ENCODE measurements at regions not wholly inside any gene's neighbourhood (a gene's known extent, or its start where the extent isn't known, plus 50 kb on each side); places are given as distances from the start of the nearest gene placed in this dataset.

DNA sequence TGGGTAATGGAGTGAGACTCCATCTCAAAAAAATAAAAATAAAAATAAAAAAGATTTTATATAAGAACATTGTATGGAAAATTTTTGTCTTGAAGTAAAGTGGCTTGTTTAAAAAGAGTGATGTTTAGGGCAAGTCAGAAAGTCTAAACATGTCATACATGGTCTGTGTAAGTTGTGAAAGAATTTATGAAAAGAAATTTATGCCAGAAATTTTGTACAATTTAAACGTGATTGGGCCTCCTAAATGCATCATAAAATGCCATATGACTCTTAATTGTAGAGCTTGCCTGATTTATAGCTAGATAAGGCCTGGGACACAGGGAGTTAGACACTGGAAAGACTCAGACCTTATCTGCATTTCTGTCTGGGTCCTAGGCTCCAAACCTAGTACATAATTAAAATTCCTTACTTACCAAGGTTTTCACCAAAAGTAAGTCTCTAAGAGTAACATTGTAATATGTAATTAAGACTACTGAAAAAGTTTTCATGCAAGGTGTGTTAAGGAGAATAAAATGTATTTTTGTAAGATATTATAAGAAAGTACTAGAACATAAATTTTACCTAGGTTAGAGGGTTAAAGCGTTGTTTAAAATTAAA is 110.5 kb downstream of the AASDHPPT start:
- Histone ChIP-seq H3K4me3 (ENCODE audit: low read depth, low read length, poor library complexity, severe bottlenecking) (no peak overlapping the region), H3K4me1 (ENCODE audit: insufficient read depth, low read length, poor library complexity, severe bottlenecking) (no peaks in the 10 kb centered on the region), H3K36me3 (ENCODE audit: insufficient read depth, low read length, poor library complexity, severe bottlenecking) (no peaks in the 10 kb centered on the region), H3K27me3 (replicated peaks; ENCODE audit: insufficient read depth, low read depth, low read length, poor library complexity) (no peaks in the 10 kb centered on the region), H3K9me3 (ENCODE audit: low read depth, low read length, poor library complexity, severe bottlenecking) (peaks cover 5% of the 10 kb centered on the region), H3K27ac (ENCODE audit: low read depth, low read length, poor library complexity, severe bottlenecking) (no peak overlapping the region)
- TF ChIP-seq, protein P1, sequence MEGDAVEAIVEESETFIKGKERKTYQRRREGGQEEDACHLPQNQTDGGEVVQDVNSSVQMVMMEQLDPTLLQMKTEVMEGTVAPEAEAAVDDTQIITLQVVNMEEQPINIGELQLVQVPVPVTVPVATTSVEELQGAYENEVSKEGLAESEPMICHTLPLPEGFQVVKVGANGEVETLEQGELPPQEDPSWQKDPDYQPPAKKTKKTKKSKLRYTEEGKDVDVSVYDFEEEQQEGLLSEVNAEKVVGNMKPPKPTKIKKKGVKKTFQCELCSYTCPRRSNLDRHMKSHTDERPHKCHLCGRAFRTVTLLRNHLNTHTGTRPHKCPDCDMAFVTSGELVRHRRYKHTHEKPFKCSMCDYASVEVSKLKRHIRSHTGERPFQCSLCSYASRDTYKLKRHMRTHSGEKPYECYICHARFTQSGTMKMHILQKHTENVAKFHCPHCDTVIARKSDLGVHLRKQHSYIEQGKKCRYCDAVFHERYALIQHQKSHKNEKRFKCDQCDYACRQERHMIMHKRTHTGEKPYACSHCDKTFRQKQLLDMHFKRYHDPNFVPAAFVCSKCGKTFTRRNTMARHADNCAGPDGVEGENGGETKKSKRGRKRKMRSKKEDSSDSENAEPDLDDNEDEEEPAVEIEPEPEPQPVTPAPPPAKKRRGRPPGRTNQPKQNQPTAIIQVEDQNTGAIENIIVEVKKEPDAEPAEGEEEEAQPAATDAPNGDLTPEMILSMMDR (conservative IDR thresholded peaks at IDR 0.05; ENCODE audit: low read depth, low read length), result no peak
- no peak for DNase-seq (ENCODE audit: low spot score)
- ChIA-PET POLR2A (ENCODE audit: low non-redundant PET) (no interaction called here), CTCF (no interaction called here)
- BruUV-seq (replicated peaks), result no TSS peak
- intact Hi-C loops (cut with micrococcal nuclease; ENCODE audit: unreplicated experiment), result no loop called here

DNA sequence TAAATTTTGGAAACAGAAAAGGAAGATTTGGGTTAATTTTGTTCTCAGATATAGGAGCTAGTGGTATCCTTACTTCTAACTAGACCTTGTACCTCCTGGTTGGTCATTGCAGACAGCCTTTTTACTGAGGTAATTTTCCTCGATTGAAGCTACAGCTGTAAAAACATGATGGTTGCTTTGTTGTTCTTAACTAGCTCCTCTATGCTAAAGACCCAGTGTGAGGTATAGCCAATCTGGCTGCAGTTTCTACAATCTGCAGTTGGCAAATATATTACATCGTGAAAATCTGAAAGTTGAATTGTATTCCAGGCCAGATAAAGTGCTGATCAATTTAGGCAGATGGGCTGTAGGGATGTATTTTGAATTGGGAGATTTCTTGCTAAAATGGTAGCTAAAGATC is 116.5 kb downstream of the AASDHPPT start:
- Histone ChIP-seq H3K9me3 (ENCODE audit: low read depth, low read length, poor library complexity, severe bottlenecking) (no peaks in the 10 kb centered on the region), H3K4me3 (ENCODE audit: low read depth, low read length, poor library complexity, severe bottlenecking) (no peak overlapping the region), H3K27ac (ENCODE audit: low read depth, low read length, poor library complexity, severe bottlenecking) (no peak overlapping the region), H3K27me3 (replicated peaks; ENCODE audit: insufficient read depth, low read depth, low read length, poor library complexity) (peaks cover 6% of the 10 kb centered on the region), H3K4me1 (ENCODE audit: insufficient read depth, low read length, poor library complexity, severe bottlenecking) (no peaks in the 10 kb centered on the region), H3K36me3 (ENCODE audit: insufficient read depth, low read length, poor library complexity, severe bottlenecking) (no peaks in the 10 kb centered on the region)
- intact Hi-C loops (cut with micrococcal nuclease; ENCODE audit: unreplicated experiment), result no loop called here
- POLR2A ChIA-PET (ENCODE audit: low non-redundant PET), result interaction anchor here (0.6 kb wide), 1 partner anchor 187 kb away, joined by 3 read pairs; no protein-coding TSS in a partner anchor
- CTCF ChIA-PET, result no interaction called here
- DNase-seq (ENCODE audit: low spot score), result no peak
- BruUV-seq (replicated peaks), result no TSS peak
- TF ChIP-seq EZH2 (IDR thresholded peaks at IDR 0.05; ENCODE audit: borderline replicate concordance, low read depth, low read length, poor library complexity, severe bottlenecking), result no peak
- TF ChIP-seq, protein P1 (conservative IDR thresholded peaks at IDR 0.05; ENCODE audit: low read depth, low read length), result no peak

DNA sequence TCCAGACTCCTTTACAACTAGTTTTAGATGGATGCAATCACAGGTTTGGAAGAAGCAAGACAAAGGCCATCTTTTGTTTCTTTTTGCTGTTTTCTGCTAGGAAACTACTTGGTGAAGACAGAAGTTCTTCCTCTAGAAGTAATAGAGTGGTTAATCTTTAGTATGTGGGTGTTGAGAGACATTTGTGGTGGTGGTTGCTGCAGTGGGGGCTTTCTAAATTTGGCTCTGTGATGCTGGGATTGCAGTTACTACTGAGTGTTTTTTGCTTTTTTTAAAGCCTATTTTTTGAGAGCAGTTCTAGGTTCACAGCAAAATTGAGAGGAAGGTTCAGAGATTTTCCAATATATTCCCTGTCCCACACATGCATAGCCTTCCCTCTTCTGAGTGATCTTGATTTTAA is 120.0 kb downstream of the AASDHPPT start:
- Histone ChIP-seq H3K27ac (ENCODE audit: low read depth, low read length, poor library complexity, severe bottlenecking) (no peak overlapping the region), H3K27me3 (replicated peaks; ENCODE audit: insufficient read depth, low read depth, low read length, poor library complexity) (peaks cover 21% of the 10 kb centered on the region), H3K36me3 (ENCODE audit: insufficient read depth, low read length, poor library complexity, severe bottlenecking) (no peaks in the 10 kb centered on the region), H3K4me3 (ENCODE audit: low read depth, low read length, poor library complexity, severe bottlenecking) (no peak overlapping the region), H3K9me3 (ENCODE audit: low read depth, low read length, poor library complexity, severe bottlenecking) (no peaks in the 10 kb centered on the region), H3K4me1 (ENCODE audit: insufficient read depth, low read length, poor library complexity, severe bottlenecking) (no peaks in the 10 kb centered on the region)
- CTCF ChIA-PET, result no interaction called here
- POLR2A ChIA-PET (ENCODE audit: low non-redundant PET), result no interaction called here
- BruUV-seq (replicated peaks), result no TSS peak
- TF ChIP-seq, protein P1 (conservative IDR thresholded peaks at IDR 0.05; ENCODE audit: low read depth, low read length), result no peak
- no peak for TF ChIP-seq EZH2 (IDR thresholded peaks at IDR 0.05; ENCODE audit: borderline replicate concordance, low read depth, low read length, poor library complexity, severe bottlenecking)
- intact Hi-C loops (cut with micrococcal nuclease; ENCODE audit: unreplicated experiment), result no loop called here
- DNase-seq (ENCODE audit: low spot score), result no peak

All from A673 (cell line).